ENCODE measurements at regions not wholly inside any gene's neighbourhood (a gene's known extent, or its start where the extent isn't known, plus 50 kb on each side); places are given as distances from the start of the nearest gene placed in this dataset.

DNA sequence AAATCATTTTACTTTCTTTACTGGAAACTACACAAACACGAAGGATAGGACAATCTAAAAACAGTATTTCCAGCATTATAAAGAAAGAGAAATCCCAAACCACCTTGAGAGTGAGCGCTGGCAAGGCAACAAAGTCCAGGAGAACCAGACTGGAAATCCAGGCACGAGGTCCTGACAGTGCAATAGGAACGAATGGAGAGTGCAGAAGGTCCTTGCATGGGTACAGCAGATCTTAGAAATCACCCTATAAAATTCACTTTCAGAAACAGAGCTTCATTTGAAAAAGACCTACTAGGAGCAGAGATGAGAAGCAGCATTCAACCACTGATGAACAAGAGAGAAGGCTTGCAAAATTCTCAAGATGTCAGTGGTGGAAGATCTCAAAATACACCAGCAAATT is 133.7 kb upstream of the ST8SIA4 start:
- TF ChIP-seq CBX5 (IDR thresholded peaks at IDR 0.05; ENCODE audit: low read depth, low read length) (no peak), CTCF (IDR thresholded peaks at IDR 0.05; ENCODE audit: control extremely low read depth in 1 of 3, insufficient read depth in 1 of 3, low read depth in 1 of 3, low read length in 3 of 3) (no peak), NRF1 (IDR thresholded peaks at IDR 0.05; ENCODE audit: low read depth, low read length) (no peak), POLR2A (IDR thresholded peaks at IDR 0.05; ENCODE audit: control extremely low read depth in 1 of 2, low read depth in 2 of 2, low read length in 2 of 2) (no peak), SP1 (IDR thresholded peaks at IDR 0.05; ENCODE audit: low read depth, low read length) (no peak), EZH2 (IDR thresholded peaks at IDR 0.05; ENCODE audit: low read depth, low read length, severe bottlenecking) (no peak), SIN3A (conservative IDR thresholded peaks at IDR 0.05 in 1 of 2, IDR thresholded peaks at IDR 0.05 in 1 of 2; ENCODE audit: low read depth in 1 of 2, low read length in 2 of 2) (no peak), CHD2 (IDR thresholded peaks at IDR 0.05; ENCODE audit: low read length) (no peak), CREB1 (IDR thresholded peaks at IDR 0.05) (no peak), POLR2AphosphoS5 (IDR thresholded peaks at IDR 0.05; ENCODE audit: low read depth, low read length) (no peak)

All from H1 (cell line).